ENCODE measurements at regions not wholly inside any gene's neighbourhood (a gene's known extent, or its start where the extent isn't known, plus 50 kb on each side); places are given as distances from the start of the nearest gene placed in this dataset.

DNA sequence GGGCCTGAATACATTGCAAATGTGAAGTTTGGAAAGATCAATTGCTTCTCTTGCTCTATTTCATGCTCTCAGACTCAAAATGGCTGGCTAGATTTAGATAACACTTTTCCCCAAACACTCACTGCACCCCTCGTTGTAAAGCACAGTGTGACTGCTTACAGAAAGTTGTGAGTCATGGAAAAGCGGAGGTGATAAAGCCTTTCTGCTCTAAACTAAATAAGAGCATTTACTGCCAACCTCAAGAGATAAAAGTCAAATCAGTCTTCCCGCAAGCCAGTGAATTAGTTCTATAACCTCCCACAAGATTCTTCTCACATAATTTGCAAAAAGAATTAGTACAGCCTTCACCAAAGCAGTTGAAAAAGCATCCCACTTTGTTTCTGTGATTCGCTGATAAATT is 168.7 kb downstream of the WT1 start:
- no peak for TF ChIP-seq CTCF (conservative IDR thresholded peaks at IDR 0.05; ENCODE audit: low read depth, low read length)
- TF ChIP-seq POLR2A (IDR thresholded peaks at IDR 0.05; ENCODE audit: low read depth, low read length) = no peak
- no peak for TF ChIP-seq FOS (IDR thresholded peaks at IDR 0.05; ENCODE audit: low read depth, low read length)
- TF ChIP-seq NFE2L2 (IDR thresholded peaks at IDR 0.05; ENCODE audit: low read depth, low read length) = no peak
- no peak for TF ChIP-seq RFX5 (IDR thresholded peaks at IDR 0.05; ENCODE audit: low read depth, low read length)
- TF ChIP-seq RAD21 (IDR thresholded peaks at IDR 0.05; ENCODE audit: low read length) = no peak
- TF ChIP-seq BHLHE40 (IDR thresholded peaks at IDR 0.05; ENCODE audit: low read depth, low read length) = no peak
- no peak for TF ChIP-seq CEBPB (IDR thresholded peaks at IDR 0.05; ENCODE audit: low read depth, low read length)
- TF ChIP-seq, protein P1, sequence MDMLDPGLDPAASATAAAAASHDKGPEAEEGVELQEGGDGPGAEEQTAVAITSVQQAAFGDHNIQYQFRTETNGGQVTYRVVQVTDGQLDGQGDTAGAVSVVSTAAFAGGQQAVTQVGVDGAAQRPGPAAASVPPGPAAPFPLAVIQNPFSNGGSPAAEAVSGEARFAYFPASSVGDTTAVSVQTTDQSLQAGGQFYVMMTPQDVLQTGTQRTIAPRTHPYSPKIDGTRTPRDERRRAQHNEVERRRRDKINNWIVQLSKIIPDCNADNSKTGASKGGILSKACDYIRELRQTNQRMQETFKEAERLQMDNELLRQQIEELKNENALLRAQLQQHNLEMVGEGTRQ (IDR thresholded peaks at IDR 0.05; ENCODE audit: low read depth, low read length) = no peak

Measured in IMR-90 (cell line).